T1000 (cell line): ENCODE measurements at regions not wholly inside any gene's neighbourhood (a gene's known extent, or its start where the extent isn't known, plus 50 kb on each side); places are given as distances from the start of the nearest gene placed in this dataset.
"Not testable (repeated sequence)": the region's sequence is repeated elsewhere in the genome, so short reads cannot be mapped to it uniquely, and the experiment has no call there.

Source experiments
- DNase-seq: peaks from one replicate; lab custom pipeline; 2025; ENCODE audit warnings: mixed read lengths; lab: John Stamatoyannopoulos, UW

GRCh38 chr2:7377916-7378569, 460.8 kb downstream of the RNF144A start:
- DNase-seq, result no peak

DNA sequence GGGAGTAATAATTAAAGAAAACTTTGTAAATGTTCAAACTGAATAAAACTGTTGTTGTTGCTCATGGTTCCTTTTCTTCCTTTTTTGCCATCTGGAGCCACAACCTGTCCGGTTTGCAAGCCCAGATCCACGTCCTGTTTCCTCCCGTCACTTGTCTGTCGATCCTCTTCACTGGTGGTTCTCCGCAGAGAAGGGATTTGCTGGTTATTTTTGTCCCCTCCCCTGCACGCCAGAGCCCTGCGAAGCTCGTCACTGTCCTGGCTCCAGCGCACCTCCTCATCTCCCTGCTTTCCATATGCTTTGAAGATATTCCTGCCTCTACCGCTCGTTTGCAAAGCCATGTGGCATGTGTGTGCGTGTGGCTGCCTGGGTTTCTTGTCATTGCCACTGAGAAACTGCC, 461.4 kb downstream of the RNF144A start:
- no peak for DNase-seq

DNA sequence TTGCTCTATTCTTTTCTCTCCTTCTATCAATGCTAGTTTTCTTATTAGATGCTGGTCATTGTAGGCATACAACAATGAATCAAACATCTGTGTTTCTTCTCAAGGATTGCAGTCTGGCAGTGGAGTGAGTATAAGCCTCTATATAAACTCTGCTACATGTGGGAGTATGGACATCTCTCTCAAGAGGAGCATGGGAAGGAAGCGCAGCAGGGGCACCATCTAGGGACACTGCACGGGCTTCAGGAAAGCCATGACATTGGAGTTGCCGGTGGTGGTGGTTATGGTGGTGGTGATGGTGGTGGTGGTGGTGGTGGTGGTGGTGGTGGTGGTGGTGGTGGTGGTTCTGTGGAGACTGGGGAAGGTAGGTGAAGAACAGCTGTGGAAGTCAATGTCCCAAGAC, 462.6 kb downstream of the RNF144A start:
- DNase-seq, result no peak

GRCh38 chr2:7384773-7385349, 467.6 kb downstream of the RNF144A start:
- DNase-seq, result no peak

DNA sequence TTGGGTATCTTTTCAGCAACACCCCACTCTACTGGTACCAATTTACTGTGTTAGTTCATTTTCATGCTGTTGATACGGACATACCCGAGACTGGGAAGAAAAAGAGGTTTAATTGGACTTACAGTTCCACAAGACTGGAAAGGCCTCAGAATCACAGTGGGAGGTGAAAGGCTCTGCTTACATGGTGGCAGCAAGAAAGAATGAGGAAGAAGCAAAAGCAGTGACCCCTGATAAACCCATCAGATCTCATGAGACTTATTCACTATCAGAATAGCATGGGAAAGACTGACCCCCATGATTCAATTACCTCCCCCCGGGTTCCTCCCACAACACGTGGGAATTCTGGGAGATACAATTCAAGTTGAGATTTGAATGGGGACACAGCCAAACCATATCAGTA, 473.1 kb downstream of the RNF144A start:
- DNase-seq, result not testable (repeated sequence)

GRCh38 chr2:7392076-7392787, 475.0 kb downstream of the RNF144A start:
- DNase-seq, result no peak

- no peak for DNase-seq
Measured at GRCh38 chr2:7394195-7394594, 477.0 kb downstream of the RNF144A start.

GRCh38 chr2:7400628-7401027, 483.4 kb downstream of the RNF144A start:
- no peak for DNase-seq

DNA sequence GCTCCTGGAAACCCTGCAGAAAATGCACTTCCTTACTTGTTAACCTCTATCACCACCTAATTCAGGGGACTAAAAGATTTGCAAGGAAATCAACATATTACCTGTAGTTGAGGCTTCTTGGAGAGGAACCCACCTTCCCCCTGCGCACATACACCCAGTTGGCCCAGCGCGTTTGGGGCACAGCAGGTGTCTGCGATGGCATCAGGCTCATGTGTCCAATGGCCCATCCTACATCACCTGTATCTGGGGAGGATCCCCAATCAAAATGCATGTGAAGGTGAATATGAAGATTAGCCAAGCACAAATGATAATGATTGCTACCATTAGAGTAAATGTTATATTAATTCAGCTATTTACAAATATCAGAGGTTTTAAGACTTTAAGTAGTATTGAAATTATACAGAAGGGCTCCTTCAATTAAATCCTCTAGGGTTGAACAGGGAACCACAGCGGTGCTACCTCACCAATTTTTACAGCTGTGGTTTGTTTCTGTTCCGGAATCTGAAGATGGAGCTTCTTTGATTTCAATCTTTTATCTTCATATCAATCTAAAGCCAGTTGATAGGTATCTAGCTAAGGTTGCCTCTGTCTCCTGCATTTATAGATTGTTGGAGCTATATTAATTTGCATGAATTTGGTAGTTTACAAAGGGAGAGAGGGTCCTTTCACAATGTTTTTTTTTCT, 486.0 kb downstream of the RNF144A start:
- DNase-seq, result no peak

DNA sequence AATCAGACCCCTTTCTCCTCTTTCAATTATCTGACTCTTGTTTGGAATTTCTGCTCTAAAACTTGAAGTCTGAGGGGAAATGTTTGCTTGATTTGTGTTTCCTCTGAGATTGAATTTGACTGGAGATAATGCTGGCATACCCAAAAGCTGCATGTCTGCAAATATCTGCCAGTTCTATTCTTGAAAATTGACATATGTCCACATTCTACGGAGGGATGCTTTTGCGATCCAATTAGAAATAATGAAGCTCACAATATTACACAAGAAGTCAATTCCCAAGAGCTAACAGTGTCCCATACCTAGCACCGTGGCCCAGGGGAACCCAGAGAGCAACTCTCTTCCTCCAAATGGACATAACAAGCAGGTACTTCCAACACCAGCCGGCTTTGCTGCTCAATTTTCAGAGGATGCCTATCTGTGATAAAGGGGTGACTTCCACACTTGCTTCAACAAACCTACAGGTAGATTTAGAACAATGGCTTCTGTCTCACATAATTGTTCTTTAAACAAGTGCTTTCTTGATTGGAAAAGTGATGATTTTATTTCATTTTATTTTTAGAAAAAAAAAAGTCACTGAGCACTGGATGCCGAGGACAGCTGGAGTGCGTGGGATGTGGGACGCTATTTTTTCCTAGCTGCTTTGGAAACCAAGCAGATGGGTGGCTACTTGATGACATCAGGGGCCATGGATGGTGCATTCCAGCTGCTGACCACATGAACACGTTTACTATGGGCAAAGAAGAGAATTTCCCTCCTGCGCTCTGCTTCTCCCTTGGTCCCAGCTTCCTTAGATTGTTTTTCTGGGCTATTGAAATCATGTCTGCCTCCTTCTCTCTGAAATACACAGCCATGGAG, 488.9 kb downstream of the RNF144A start:
- DNase-seq, result no peak

- no peak for DNase-seq
Measured at GRCh38 chr2:7407001-7407400, 489.8 kb downstream of the RNF144A start.

- DNase-seq, result no peak
Measured at GRCh38 chr2:7407906-7408680, 490.9 kb downstream of the RNF144A start.

DNA sequence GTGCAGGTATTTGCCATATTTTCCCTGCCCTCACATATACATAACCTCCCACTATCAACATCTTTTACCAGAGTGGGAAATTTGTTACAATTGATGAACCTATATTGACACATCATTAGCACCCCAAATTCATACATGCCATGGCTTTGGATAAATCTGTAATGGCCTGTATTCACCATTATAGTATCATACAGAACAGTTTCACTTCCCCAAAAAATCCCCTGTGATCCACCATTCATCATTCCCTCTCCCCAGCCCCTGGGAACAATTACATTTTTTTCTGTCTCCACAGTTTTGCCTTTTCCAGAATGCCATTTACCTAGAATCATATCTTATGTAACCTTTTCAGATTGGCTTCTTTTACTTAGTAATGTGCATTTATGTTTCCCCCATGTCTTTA, 494.5 kb downstream of the RNF144A start:
- DNase-seq, result no peak

DNA sequence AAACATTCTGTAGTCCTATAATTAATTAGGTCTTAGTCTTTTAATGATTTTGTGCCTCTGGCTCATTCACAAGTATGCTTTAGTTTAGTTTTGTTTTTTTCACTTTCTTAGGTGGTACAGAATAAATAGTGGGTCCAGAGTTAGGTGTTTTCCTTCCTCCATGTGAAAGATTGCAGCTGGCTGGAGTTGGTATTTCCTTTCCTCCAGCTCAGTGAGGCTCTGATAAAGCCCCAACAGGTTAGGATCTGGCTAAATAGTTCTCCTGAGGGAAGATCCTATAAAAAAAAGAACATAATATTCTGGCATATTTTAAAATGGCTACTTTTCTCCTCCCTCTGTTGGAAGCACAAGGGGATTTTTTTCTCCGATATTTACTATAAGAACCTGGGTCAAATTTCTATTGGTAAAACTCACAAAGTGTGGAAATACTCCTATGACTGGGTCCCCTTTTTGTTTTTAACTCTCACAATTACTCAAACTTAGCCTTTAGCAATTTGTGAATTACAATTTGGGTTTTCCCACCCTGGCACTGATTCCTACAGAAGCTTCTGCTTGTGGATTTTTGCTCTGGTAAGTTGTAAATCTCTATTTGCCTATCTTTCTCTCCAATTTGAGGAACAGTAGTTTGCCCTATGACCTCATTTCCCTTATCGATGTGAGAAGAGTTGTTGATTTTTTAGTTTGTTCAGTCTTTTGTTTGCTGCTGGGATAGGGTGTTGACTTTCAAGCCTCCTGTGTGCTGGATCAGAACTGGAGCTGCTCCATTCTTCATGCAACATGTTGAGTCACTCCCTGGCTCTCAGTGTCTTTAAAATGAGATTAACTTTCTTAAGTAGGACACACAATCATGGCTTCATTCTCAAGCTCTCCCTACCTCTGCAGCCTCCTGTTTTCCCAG, 500.9 kb downstream of the RNF144A start:
- no peak for DNase-seq

DNA sequence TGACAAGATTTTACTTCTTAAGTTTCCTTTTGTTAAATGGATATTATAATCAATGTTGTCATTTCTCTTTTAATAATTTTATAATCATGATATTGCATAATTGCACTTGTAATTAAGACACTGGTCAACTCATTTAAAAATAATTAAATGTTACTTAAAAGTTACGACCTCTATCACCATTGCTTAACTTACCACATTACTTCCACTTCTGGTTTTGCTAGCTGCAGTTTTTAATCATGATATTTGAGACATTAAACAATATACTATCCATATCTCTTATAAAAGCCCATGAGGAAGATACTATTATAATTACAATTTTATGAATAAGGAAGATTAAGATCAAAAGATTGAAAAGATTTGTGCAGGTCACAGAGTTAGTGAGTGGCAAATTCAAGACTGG, 502.0 kb downstream of the RNF144A start:
- no peak for DNase-seq

GRCh38 chr2:7419814-7420311, 502.7 kb downstream of the RNF144A start:
- DNase-seq, result no peak

DNA sequence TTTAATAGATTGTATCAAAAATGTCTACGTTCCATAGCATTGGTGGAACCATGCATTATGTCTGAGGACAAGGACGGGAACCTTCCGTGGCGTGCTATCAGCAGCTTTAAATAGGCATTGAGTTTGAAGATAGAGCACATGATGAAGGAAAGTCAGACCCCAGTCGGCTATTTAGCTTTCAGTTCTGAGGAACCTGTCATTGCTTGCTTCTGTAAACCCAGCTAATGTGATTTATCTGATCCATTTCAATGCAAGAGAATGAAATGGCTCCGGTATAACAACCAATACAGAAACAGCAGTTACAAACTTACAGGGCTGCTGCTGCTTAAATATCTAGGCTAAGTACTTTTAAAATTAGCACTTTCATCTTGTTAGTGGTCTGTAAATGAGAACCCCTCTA, 503.3 kb downstream of the RNF144A start:
- DNase-seq, result no peak

DNA sequence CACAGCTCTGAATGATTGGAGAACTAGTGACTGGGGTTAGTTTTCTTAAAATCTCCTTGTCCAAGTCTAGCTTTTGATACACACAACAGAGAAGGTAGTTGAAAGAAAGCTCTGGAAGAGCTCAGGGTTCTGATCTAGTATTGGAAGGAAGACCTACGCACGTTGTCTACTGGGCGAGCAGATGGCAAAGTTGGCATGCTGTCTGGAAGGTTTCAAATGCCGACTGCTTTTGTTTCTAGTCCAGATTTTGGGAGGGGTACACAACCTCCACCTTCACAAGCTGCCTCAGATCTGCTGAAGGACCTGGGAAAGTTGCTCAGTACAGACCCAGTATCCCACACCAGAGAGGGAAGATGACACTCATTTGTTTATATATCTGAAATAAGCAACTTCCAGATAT, 507.3 kb downstream of the RNF144A start:
- DNase-seq, result no peak

DNA sequence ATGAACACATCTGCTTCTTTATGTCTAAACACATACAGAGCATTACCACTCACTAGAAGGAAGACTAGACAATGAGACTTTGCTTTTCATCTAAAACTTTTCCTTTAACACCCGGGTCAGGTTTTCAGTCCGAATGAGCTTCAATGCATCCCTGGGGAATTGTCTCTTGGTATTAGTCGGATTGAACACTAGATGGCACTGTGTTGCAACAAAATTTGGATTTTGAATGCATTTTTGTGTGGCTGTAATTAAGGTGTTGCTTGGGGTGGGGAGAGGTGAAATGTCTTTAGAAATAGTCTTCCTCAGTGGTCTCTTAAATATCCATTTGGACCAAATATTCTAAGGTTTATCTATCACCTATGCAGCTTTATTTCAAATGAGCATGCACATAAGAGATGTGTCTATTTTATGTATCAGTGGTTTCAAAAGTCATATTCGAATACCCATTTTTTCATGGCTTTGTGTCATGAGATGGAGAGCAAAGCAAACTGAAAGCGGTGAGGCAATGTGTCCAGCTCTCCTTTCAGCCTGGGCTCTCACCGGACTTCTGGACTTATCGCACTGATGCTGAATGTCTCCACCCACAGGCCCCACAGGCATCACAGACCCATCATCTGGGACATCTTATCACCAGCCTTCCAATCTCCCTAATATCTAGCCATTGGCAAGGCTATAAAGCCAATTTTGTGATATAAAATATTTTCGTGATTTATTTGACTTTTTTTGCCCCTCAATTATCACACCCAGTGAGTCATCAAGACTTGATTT, 510.3 kb downstream of the RNF144A start:
- no peak for DNase-seq
